Heart left ventricle (tissue), 16 donors: ENCODE measurements at regions not wholly inside any gene's neighbourhood (a gene's known extent, or its start where the extent isn't known, plus 50 kb on each side); places are given as distances from the start of the nearest gene placed in this dataset.

Source experiments
- ATAC-seq, 4 donors: fragments of 200-7000 bp; cut with Tn5 transposase; one replicate each; pipeline ENCODE4 v1.9.1; 2020 to 2022; ENCODE audit warnings: moderate library complexity in 4 of 4, mild to moderate bottlenecking in 3 of 4, moderate number of reproducible peaks in 1 of 4
- DNase-seq, 5 donors: peaks; one replicate each; pipeline ENCODE4 v3.0.0-alpha.2; 2020
- H3K27ac ChIP-seq, 12 donors: fragments of 200-600 bp; sonication (generic) in 4 of 12; one replicate each; pipeline versions ENCODE4 v1.5.0 to v1.8.0; 2016 to 2022; ENCODE audit warnings: mild to moderate bottlenecking in 2 of 12
- H3K27me3 ChIP-seq, 9 donors: fragments of 200-600 bp; sonication (generic) in 2 of 9; one replicate each; pipeline versions ENCODE4 v1.5.1 to v1.8.0; 2016 to 2022; ENCODE audit warnings: mild to moderate bottlenecking in 3 of 9
- H3K36me3 ChIP-seq, 9 donors: fragments of 200-600 bp; sonication (generic) in 2 of 9; one replicate each; pipeline versions ENCODE4 v1.5.0 to v1.8.0; 2018 to 2022; ENCODE audit warnings: mild to moderate bottlenecking in 2 of 9
- H3K4me1 ChIP-seq, 12 donors: fragments of 200-600 bp; sonication (generic) in 4 of 12; one replicate each; pipeline versions ENCODE4 v1.5.0 to v1.8.0; 2016 to 2022; ENCODE audit warnings: mild to moderate bottlenecking in 3 of 12
- H3K4me3 ChIP-seq, 12 donors: fragments of 200-600 bp; sonication (generic) in 4 of 12; one replicate each; pipeline versions ENCODE4 v1.5.0 to v1.8.0; 2017 to 2022; ENCODE audit warnings: mild to moderate bottlenecking in 9 of 12, moderate library complexity in 4 of 12
- H3K9me3 ChIP-seq, 12 donors: fragments of 200-600 bp; sonication (generic) in 4 of 12; one replicate each; pipeline versions ENCODE4 v1.5.0 to v1.8.0; 2016 to 2022; ENCODE audit warnings: mild to moderate bottlenecking in 1 of 12
- POLR2A ChIP-seq, 2 donors: fragments of 450-650 bp; IDR thresholded peaks; one replicate each; pipeline ENCODE4 v1.6.1; 2017; ENCODE audit warnings: antibody characterized with exemption in 2 of 2, mild to moderate bottlenecking in 2 of 2, moderate library complexity in 2 of 2
- WGBS, 4 donors: extraction: QIAGEN DNeasy Blood & Tissue Kit in 2 of 4; methylation state at CpG; one replicate each; pipeline versions ENCODE4 v1.1.5 to v1.1.7; 2013 to 2018; 5-methylcytosine and 5-hydroxymethylcytosine counted together
- intact Hi-C, 10 donors: fragments of 100-400 bp; cut with DNase I; formaldehyde crosslinking; loops; one replicate each; pipeline versions ENCODE4 v1.11.1 to v1.14.2; 2022
- TF ChIP-seq, protein P1 (sequence below), 12 donors: fragments of 200-600 bp; sonication (generic) in 4 of 12; IDR thresholded peaks; one replicate each; pipeline versions ENCODE4 v1.5.0 to v1.8.0; 2018 to 2022; ENCODE audit warnings: antibody characterized with exemption in 12 of 12, mild to moderate bottlenecking in 5 of 12
- donor health status: ischemic (EF 13 %, LVEDD 7.1; RV severe dilation, severe dysfunction).
- donor health status: healthy with polysubstance abuse.
- donor health status: DM: no; HTN: yes; CAD: no.
- donor health status: DM: no; HTN: no; CAD: no.
- donor health status: ischemic (EF 25% LVEDD 6.9; RV normal size, moderate dysfunction).
- donor health status: ischemic (EF 25% LVEDD 5.7; RV mildly dilated, moderate dysfunction).
- donor health status: healthy.
- donor health status: DM: yes; HTN: yes; CAD: no.
- donor health status: ischemic (EF 35%, LVEDD 5.7; RV mildly dilated, moderate dysfunction).
- donor health status: nonischemic (EF 11% LVEDD 7.7; RV severe dilation, severe dysfunction).
- donor health status: DM: yes; HTN: yes; CAD: no.
- donor health status: PGD.
- donor health status: ischemic (EF 29% LVEDD 5.4; RV normal size, mild dysfunction).
- donor health status: nonischemic (EF 23%, LVEDD 6.1; RV moderate dilation, normal function).

GRCh38 chr2:5983511-5984272, 291.5 kb downstream of the SOX11 start:
- H3K4me3 ChIP-seq, result no peak overlapping the region
- TF ChIP-seq, protein P1, sequence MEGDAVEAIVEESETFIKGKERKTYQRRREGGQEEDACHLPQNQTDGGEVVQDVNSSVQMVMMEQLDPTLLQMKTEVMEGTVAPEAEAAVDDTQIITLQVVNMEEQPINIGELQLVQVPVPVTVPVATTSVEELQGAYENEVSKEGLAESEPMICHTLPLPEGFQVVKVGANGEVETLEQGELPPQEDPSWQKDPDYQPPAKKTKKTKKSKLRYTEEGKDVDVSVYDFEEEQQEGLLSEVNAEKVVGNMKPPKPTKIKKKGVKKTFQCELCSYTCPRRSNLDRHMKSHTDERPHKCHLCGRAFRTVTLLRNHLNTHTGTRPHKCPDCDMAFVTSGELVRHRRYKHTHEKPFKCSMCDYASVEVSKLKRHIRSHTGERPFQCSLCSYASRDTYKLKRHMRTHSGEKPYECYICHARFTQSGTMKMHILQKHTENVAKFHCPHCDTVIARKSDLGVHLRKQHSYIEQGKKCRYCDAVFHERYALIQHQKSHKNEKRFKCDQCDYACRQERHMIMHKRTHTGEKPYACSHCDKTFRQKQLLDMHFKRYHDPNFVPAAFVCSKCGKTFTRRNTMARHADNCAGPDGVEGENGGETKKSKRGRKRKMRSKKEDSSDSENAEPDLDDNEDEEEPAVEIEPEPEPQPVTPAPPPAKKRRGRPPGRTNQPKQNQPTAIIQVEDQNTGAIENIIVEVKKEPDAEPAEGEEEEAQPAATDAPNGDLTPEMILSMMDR (IDR thresholded peaks at IDR 0.05), result no peak
- no peak for TF ChIP-seq POLR2A (IDR thresholded peaks at IDR 0.05)
- no peak overlapping the region for H3K27ac ChIP-seq
- peaks cover 0 to 28% (median 0%) of the 10 kb centered on the region in 9 donors for H3K27me3 ChIP-seq
- H3K36me3 ChIP-seq, result no peaks in the 10 kb centered on the region
- intact Hi-C loops, result no loop called here
- 82 to 88% (median 86%) methylated on average over 13 of the region's 13 CpGs for WGBS, 4 donors
- DNase-seq (no peak), ATAC-seq (no peak)
- no peaks in the 10 kb centered on the region for H3K9me3 ChIP-seq
- H3K4me1 ChIP-seq, result peaks cover 0 to 7% (median 0%) of the 10 kb centered on the region in 12 donors

DNA sequence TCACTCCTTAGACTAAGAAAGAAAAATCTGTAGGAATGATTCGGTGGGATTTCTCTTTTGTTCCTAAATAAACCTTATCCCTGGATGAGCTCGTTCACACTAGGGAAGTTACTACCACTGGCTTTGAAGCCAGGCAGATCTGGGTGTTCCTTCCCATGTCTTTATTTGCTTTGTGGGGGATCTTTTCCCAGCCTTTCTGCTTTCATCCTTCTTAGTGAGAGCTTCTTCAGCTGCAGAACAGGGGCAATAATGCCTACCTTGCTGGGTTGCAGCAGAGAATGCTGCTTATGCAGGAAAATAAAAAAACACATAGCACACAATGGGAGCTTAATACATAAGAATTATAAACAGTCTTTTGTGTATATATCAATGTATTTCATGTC, 292.1 kb downstream of the SOX11 start:
- ATAC-seq (no peak), DNase-seq (no peak)
- no peak overlapping the region for H3K27ac ChIP-seq
- TF ChIP-seq, protein P1 (IDR thresholded peaks at IDR 0.05), result no peak
- TF ChIP-seq POLR2A (IDR thresholded peaks at IDR 0.05), result no peak
- 67 to 82% (median 77%) methylated on average over 2 of the region's 2 CpGs for WGBS, 4 donors
- peaks cover 0 to 28% (median 0%) of the 10 kb centered on the region in 9 donors for H3K27me3 ChIP-seq
- no peaks in the 10 kb centered on the region for H3K9me3 ChIP-seq
- intact Hi-C loops, result no loop called here
- peaks cover 0 to 7% (median 0%) of the 10 kb centered on the region in 12 donors for H3K4me1 ChIP-seq
- no peak overlapping the region for H3K4me3 ChIP-seq
- no peaks in the 10 kb centered on the region for H3K36me3 ChIP-seq

GRCh38 chr2:5984946-5985345, 292.8 kb downstream of the SOX11 start:
- no peaks in the 10 kb centered on the region for H3K9me3 ChIP-seq
- ATAC-seq (no peak), DNase-seq (no peak)
- H3K4me1 ChIP-seq, result peaks cover 0 to 7% (median 0%) of the 10 kb centered on the region in 12 donors
- intact Hi-C loops, result no loop called here
- no peak for TF ChIP-seq POLR2A (IDR thresholded peaks at IDR 0.05)
- TF ChIP-seq, protein P1 (IDR thresholded peaks at IDR 0.05), result no peak
- no peaks in the 10 kb centered on the region for H3K36me3 ChIP-seq
- H3K27ac ChIP-seq, result no peak overlapping the region
- 84 to 93% (median 86%) methylated on average over 6 of the region's 6 CpGs for WGBS, 4 donors
- peaks cover 0 to 28% (median 0%) of the 10 kb centered on the region in 9 donors for H3K27me3 ChIP-seq
- H3K4me3 ChIP-seq, result no peak overlapping the region

- peaks cover 0 to 28% (median 0%) of the 10 kb centered on the region in 9 donors for H3K27me3 ChIP-seq
- H3K4me3 ChIP-seq, result no peak overlapping the region
- H3K27ac ChIP-seq, result no peak overlapping the region
- no peaks in the 10 kb centered on the region for H3K36me3 ChIP-seq
- H3K4me1 ChIP-seq, result peaks cover 0 to 7% (median 0%) of the 10 kb centered on the region in 12 donors
- 85 to 93% (median 91%) methylated on average over 16 to 18 of the region's 18 CpGs for WGBS, 4 donors
- ATAC-seq (no peak), DNase-seq (no peak)
- H3K9me3 ChIP-seq, result no peaks in the 10 kb centered on the region
- TF ChIP-seq POLR2A (IDR thresholded peaks at IDR 0.05), result no peak
- TF ChIP-seq, protein P1 (IDR thresholded peaks at IDR 0.05), result no peak
- intact Hi-C loops, result no loop called here
These were observed 293.6 kb downstream of the SOX11 start for GRCh38 chr2:5985536-5986385.
